Epithelial cell of esophagus (primary cell): ENCODE measurements at regions not wholly inside any gene's neighbourhood (a gene's known extent, or its start where the extent isn't known, plus 50 kb on each side); places are given as distances from the start of the nearest gene placed in this dataset.

ENCODE experiments used
- DNase-seq: peaks from one replicate; pipeline ENCODE4 v3.0.0; 2010; ENCODE audit warnings: low read depth
- H3K4me3 ChIP-seq: 2 replicates; pipeline ENCODE4 v1.5.1; 2011; ENCODE audit warnings: mild to moderate bottlenecking, low read length, control low read depth
- CTCF ChIP-seq: IDR thresholded peaks from 2 replicates; pipeline ENCODE4 v1.5.1; 2011; ENCODE audit warnings: low read depth, mild to moderate bottlenecking, low read length, control low read depth, inconsistent platforms; ENCODE audit not compliant: insufficient read depth; ENCODE audit errors: missing control alignments

GRCh38 chr7:13407911-13408310 is 581.6 kb downstream of the ETV1 start:
- DNase-seq, result no peak
- H3K4me3 ChIP-seq, result no peak overlapping the region
- TF ChIP-seq CTCF, result no peak

- no peak for DNase-seq
- TF ChIP-seq CTCF, result no peak
- H3K4me3 ChIP-seq, result no peak overlapping the region
These were observed 578.3 kb downstream of the ETV1 start for GRCh38 chr7:13411151-13411550.

GRCh38 chr7:13411636-13412035 is 577.8 kb downstream of the ETV1 start:
- H3K4me3 ChIP-seq, result no peak overlapping the region
- no peak for TF ChIP-seq CTCF
- DNase-seq, result no peak

- no peak for TF ChIP-seq CTCF
- H3K4me3 ChIP-seq, result no peak overlapping the region
- DNase-seq, result no peak
These were observed 575.3 kb downstream of the ETV1 start for GRCh38 chr7:13414181-13414580.

GRCh38 chr7:13414661-13415107 is 574.8 kb downstream of the ETV1 start:
- TF ChIP-seq CTCF, result no peak
- H3K4me3 ChIP-seq, result no peak overlapping the region
- peak; percentile 55 for DNase-seq

- no peak overlapping the region for H3K4me3 ChIP-seq
- DNase-seq, result no peak
- no peak for TF ChIP-seq CTCF
These were observed 573.4 kb downstream of the ETV1 start for GRCh38 chr7:13416071-13416470.

- TF ChIP-seq CTCF, result no peak
- DNase-seq, result no peak
- no peak overlapping the region for H3K4me3 ChIP-seq
These were observed 572.9 kb downstream of the ETV1 start for GRCh38 chr7:13416544-13416943.
